Activated naive CD4-positive, alpha-beta T cell (primary cell): ENCODE measurements at regions not wholly inside any gene's neighbourhood (a gene's known extent, or its start where the extent isn't known, plus 50 kb on each side); places are given as distances from the start of the nearest gene placed in this dataset.
"Not testable (repeated sequence)": the region's sequence is repeated elsewhere in the genome, so short reads cannot be mapped to it uniquely, and the experiment has no call there.

Experiments
- DNase-seq, 4 experiments: peaks; one replicate each; lab custom pipeline; 2025; lab: John Stamatoyannopoulos, UW

GRCh38 chr2:129821445-129821844, 158.0 kb upstream of the RAB6C start:
- DNase-seq: no peak

- no peak for DNase-seq
Observed at GRCh38 chr2:129823044-129823443, 156.4 kb upstream of the RAB6C start.

GRCh38 chr2:129827311-129828090, 152.0 kb upstream of the RAB6C start:
- no peak for DNase-seq

GRCh38 chr2:129828792-129829191, 150.7 kb upstream of the RAB6C start:
- DNase-seq: no peak

GRCh38 chr2:129829588-129829987, 149.9 kb upstream of the RAB6C start:
- DNase-seq: no peak

GRCh38 chr2:129831018-129831417, 148.4 kb upstream of the RAB6C start:
- no peak for DNase-seq

GRCh38 chr2:129833465-129833864, 146.0 kb upstream of the RAB6C start:
- not testable (repeated sequence) for DNase-seq

GRCh38 chr2:129847043-129847442, 132.4 kb upstream of the RAB6C start:
- no peak for DNase-seq

- no peak for DNase-seq
Observed at GRCh38 chr2:129849559-129850160, 129.8 kb upstream of the RAB6C start.

- DNase-seq: no peak
Observed at GRCh38 chr2:129857200-129857599, 122.3 kb upstream of the RAB6C start.

GRCh38 chr2:129859175-129859574, 120.3 kb upstream of the RAB6C start:
- no peak for DNase-seq

GRCh38 chr2:129860088-129860487, 119.4 kb upstream of the RAB6C start:
- no peak for DNase-seq

- no peak for DNase-seq
Observed at GRCh38 chr2:129861666-129862288, 117.7 kb upstream of the RAB6C start.

GRCh38 chr2:129862668-129863067, 116.8 kb upstream of the RAB6C start:
- no peak for DNase-seq

GRCh38 chr2:129863350-129863749, 116.1 kb upstream of the RAB6C start:
- DNase-seq: no peak

GRCh38 chr2:129864719-129865118, 114.7 kb upstream of the RAB6C start:
- DNase-seq: no peak

- no peak for DNase-seq
Observed at GRCh38 chr2:129865976-129866375, 113.5 kb upstream of the RAB6C start.

GRCh38 chr2:129866391-129866790, 113.1 kb upstream of the RAB6C start:
- DNase-seq: no peak

- no peak for DNase-seq
Observed at GRCh38 chr2:129868151-129868550, 111.3 kb upstream of the RAB6C start.

- DNase-seq: no peak
Observed at GRCh38 chr2:129870685-129871241, 108.7 kb upstream of the RAB6C start.

GRCh38 chr2:129872446-129872845, 107.0 kb upstream of the RAB6C start:
- DNase-seq: no peak

GRCh38 chr2:129876541-129876940, 102.9 kb upstream of the RAB6C start:
- no peak for DNase-seq

GRCh38 chr2:129877289-129877741, 102.2 kb upstream of the RAB6C start:
- DNase-seq: peak; percentile 32 to 88 (median 67)
